GM19438 (cell line): ENCODE measurements at regions not wholly inside any gene's neighbourhood (a gene's known extent, or its start where the extent isn't known, plus 50 kb on each side); places are given as distances from the start of the nearest gene placed in this dataset.

Experiments
- ATAC-seq: cut with Tn5 transposase; IDR thresholded peaks from one replicate; pipeline ENCODE4 v1.9.1; 2021; ENCODE audit warnings: low read depth; ENCODE audit not compliant: unreplicated experiment

DNA sequence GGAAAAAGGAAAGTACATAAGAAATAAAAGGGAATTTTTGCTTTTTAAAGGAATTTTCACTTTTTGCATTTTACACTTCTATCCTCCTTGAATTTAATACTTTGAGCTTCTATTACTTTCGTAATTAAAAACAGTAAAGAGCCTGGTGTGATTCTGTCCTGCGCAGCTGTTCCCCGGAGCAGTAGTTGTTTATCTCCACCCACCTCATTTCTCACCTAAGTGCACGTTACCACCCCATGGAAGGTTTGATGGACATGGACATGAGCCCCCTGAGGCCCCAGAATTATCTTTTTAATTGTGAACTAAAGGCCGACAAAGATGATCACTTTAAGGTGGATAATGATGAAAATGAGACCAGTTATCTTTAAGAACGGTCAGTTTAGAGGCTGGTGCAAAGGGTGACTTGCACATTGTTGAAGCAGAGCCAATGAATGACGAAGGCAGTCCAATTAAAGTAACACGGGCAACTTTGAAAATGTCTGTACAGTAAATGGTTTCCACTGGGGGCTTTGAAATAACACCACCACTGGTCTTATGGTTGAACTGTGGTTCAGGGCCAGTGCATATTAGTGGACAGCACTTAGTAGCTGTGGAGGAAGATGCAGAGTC, 52.1 kb upstream of the TEX13D start:
- ATAC-seq: no peak

DNA sequence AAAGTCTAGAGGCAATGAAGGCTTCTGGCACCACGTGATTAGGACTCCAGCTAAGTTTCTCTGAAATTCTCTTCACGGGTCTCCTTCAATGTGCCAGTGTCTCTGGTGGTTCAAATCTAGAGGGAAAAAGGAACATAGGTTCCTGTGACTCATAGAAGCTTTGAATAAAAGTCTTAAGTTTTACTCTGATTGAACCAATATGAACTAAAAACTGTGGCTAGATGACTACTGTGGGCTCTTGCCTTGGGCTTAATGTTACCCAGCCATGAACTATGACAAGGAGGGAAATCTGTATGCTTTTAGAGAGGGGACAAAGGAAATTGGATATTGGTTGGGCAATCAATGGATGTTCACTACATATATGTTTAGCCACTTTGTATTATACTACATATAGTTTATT, 49.9 kb upstream of the TEX13D start:
- ATAC-seq: no peak
